AG09309 (cell line): ENCODE measurements at regions not wholly inside any gene's neighbourhood (a gene's known extent, or its start where the extent isn't known, plus 50 kb on each side); places are given as distances from the start of the nearest gene placed in this dataset.

Experiments used
- DNase-seq: peaks from one replicate; pipeline ENCODE4 v3.0.0-alpha.2; 2010; ENCODE audit warnings: low read depth
- H3K4me3 ChIP-seq: 2 replicates; pipeline ENCODE4 v1.5.1; 2011; ENCODE audit warnings: mild to moderate bottlenecking, low read depth, low read length, moderate library complexity; ENCODE audit not compliant: control insufficient read depth
- CTCF ChIP-seq: IDR thresholded peaks from 2 replicates; pipeline ENCODE4 v1.5.1; 2011; ENCODE audit warnings: mild to moderate bottlenecking, low read depth, low read length, inconsistent platforms; ENCODE audit not compliant: insufficient read depth, control insufficient read depth; ENCODE audit errors: missing control alignments

GRCh38 chr20:3339571-3339970 lies 67.9 kb downstream of the DNAAF9 start:
- no peak overlapping the region for H3K4me3 ChIP-seq
- TF ChIP-seq CTCF, result no peak
- no peak for DNase-seq

- no peak overlapping the region for H3K4me3 ChIP-seq
- TF ChIP-seq CTCF, result no peak
- no peak for DNase-seq
Measured at GRCh38 chr20:3339076-3339475, 68.4 kb downstream of the DNAAF9 start.

- TF ChIP-seq CTCF, result no peak
- no peak for DNase-seq
- H3K4me3 ChIP-seq, result no peak overlapping the region
Measured at GRCh38 chr20:3334156-3334943, 73.1 kb downstream of the DNAAF9 start.

- H3K4me3 ChIP-seq, result no peak overlapping the region
- peak; percentile 51 for DNase-seq
- peak; percentile 26 for TF ChIP-seq CTCF
Measured at GRCh38 chr20:3330046-3330741, 77.3 kb downstream of the DNAAF9 start.

GRCh38 chr20:3328501-3328900 lies 79.0 kb downstream of the DNAAF9 start:
- TF ChIP-seq CTCF, result no peak
- no peak for DNase-seq
- no peak overlapping the region for H3K4me3 ChIP-seq

- no peak for TF ChIP-seq CTCF
- H3K4me3 ChIP-seq, result no peak overlapping the region
- no peak for DNase-seq
Measured at GRCh38 chr20:3326779-3327521, 80.5 kb downstream of the DNAAF9 start.
